ENCODE measurements at regions not wholly inside any gene's neighbourhood (a gene's known extent, or its start where the extent isn't known, plus 50 kb on each side); places are given as distances from the start of the nearest gene placed in this dataset.
A peak's percentile ranks its signal among the peaks of the same experiment; 100 is the strongest.

DNA sequence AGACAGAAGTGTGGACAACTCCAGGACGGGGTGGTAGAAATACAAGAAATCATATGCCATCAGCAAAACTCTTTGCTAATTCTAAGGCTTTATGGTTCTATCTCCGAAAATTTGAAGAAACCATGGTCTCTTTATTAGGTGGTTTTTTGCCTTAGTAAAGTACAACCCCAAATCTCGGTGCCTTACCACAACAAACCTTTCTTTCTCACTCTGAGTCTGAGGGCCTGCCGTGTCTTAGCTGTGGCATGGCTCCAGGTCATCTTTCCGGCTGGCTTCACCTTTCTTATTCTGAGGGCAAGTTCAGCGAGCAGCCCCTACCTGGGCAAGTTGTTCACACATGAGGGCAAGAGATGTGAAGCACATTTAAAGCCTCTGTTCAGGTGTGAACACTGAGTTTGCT is 280.6 kb downstream of the TTLL7 start:
- no peak for DNase-seq

DNA sequence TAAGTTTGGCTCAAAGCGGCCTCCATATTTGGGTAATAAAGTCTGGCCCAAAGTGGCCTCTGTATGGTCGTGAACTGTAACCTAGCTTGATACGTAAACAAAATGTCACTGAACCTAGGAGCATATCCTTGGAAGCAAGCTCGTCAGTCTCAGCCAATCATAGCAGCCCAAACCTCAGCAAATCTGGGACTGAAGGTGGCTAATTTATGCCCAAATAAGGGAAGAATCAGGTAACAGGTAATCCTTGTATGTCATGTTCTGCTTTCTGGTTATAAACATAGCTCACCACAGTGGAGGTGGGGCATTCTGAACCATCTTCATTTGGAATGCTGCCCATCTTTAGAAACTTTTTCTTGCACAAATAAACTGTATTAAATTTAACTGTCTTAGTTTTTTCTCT is 281.1 kb downstream of the TTLL7 start:
- DNase-seq, result no peak

DNA sequence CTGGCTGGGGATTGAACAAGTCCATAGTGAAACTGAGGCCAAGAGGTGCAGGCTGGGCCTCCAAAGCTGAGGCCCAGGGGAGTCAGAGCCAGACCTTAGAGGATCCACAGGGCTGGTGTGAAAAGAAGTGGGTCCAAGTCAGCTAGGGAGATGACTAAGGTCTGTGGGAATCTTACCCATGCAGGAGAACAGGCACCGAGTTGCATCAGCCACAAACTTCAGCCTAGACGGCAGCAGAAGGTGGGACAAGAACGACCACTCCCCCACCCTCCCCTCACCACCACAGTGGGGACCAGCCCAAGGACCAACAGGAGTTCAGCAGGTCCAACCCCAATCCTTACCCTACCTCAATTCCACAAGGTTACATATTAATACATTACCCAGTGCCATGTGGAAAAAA is 282.3 kb downstream of the TTLL7 start:
- DNase-seq, result no peak

DNA sequence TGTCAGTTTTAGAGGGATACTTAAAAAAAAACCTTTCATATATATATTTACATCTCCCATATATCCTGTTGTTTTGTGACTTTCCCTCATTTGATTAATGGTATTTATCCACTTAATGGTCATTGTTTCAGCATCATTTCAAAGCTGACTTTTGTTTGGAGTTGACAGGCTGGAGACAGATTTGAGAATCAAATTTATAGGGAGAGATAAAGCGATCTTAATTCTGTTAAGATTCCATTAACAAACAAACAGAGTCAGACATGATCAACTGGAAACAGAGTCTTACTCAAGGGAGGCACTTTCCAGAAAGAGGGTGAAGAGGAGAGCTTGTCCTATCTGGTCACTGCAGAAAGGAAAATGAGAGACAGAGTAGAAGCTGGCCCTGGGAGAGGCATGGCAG is 283.4 kb downstream of the TTLL7 start:
- DNase-seq, result no peak

DNA sequence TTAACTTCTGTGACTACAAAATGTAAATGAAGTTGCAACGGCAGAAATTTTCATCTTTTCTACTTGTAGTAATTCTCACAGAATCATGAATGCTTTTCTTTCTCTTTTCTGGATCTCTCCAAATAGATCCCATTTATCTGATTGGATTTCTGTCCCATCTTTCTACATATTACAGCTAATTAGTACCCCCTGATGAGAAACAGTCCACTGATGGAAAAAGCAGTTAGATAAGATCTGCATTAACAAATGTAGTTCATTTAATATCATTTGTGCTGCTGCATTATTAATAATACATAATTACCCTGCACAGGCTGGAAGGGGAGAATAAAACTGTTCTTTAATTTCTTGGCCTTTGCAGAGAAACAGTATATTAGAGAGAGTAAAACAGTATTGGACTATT is 289.3 kb downstream of the TTLL7 start:
- DNase-seq, result no peak

DNA sequence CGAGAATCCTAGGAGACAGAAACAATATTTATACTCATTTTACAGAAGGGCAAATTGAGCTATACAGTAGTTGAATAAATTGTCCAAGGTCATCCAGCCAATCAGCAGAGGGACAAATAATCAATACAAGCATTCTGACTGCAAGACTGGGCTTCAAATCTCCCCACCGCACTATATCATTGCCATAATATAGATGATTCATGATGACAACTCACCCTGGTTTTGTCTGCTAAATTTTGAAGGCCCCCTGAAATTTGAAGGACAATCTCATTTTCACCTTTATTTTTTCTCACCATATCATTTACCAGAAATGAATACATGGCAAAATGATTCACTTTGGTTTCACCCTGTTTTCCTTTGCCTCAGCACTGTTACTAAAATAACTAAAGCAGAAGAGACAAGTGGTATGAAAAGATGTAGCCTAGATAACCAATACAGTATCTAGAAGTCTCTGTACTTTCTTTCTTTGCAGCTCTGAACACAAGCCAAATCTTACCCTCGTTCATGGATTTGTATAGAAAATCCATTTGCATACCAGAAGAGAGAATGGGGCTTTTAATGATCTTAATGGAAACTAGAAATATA is 292.5 kb downstream of the TTLL7 start:
- no peak for DNase-seq

DNA sequence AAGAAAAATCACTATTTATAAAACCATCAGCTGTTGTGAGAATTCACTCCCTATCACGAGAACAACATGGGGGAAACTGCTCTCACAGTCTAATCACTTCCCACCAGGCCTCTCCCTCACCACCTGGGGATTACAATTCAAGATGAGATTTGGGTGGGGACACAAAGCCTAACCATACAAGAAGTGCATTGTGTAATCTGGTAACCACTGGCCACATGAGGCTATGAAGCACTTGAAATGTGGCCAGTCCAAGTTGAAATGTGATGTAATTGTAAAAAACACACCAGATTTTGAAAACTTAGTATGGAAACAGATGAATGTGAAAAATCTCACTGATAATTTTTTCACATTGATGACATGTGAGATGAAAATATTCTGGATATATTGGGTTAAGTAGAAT is 293.8 kb downstream of the TTLL7 start:
- DNase-seq, result no peak

DNA sequence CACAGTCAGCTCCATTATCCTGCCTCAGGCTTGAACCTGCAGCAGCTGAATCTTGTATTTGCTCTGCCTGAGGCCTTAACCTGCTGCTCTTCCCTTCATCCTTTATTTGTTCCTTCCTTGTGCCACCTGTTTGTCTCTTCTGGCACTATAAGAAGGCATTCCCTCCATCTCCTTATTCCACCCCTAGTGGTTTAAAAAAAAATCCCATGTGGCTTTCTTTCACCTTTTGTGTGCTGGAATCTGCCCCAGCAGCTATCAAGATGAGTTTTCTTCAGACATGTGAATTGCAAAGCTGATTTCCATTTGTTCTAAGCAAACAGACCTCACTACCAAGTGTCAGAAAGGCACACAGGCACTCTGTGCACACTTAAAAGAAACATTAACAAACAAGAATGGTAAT is 294.6 kb downstream of the TTLL7 start:
- no peak for DNase-seq

DNA sequence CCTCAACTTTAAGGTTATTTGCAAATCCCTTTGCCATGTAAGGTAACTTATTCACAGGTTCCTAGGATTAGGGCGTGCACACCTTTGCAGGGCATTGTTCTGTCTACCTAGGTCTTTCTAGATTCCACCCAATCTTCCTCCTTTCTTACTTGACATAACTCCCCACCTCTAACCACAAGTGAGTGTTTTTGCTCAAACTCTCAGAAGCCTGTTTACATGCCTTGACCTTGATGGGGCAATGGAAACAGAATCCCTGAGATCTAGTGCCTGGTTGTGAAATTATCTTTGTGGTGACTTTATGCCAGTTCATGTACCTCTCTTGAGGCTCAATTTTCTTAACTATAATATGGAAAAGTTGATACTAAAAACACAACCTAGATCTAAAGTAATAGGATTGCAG is 296.6 kb downstream of the TTLL7 start:
- DNase-seq, result no peak

DNA sequence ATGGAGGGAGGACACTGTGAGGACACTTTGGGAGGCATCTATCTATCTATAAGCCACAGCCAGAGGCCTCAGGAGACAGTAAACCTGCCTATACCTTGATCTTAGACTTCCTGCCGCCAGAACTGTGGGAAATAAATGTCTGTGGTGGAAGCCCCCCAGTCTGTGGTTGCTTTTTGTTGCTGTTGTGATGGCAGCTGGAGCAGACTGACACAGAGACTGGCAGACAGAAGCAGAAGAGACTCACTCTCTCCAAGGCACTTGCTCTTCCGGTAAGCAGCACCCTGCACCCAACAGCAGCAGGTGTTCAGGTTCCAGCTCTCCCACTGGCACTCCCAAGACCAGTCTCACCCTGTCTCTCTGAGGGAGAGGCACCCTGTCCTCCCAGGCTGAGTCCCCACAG is 297.6 kb downstream of the TTLL7 start:
- no peak for DNase-seq

DNA sequence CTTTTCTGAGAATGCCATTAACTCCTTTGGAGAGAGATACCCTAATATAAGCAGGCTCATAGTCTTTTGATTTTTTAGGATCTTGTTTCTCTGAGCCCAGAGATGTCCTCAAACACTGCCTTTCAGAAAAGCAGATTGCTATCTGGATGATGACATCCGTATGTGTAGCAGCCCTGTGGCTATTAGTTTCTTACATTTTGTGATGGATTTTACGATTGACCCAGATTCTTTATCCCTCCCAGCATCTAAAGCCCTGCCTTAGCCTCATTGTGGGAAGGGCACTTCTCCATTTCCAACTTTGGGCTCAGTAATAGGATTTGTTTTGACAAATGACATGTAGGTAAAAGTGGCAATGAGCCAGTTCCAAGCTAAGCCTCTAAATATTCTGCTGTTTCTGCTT is 300.3 kb downstream of the TTLL7 start:
- DNase-seq, result no peak

DNA sequence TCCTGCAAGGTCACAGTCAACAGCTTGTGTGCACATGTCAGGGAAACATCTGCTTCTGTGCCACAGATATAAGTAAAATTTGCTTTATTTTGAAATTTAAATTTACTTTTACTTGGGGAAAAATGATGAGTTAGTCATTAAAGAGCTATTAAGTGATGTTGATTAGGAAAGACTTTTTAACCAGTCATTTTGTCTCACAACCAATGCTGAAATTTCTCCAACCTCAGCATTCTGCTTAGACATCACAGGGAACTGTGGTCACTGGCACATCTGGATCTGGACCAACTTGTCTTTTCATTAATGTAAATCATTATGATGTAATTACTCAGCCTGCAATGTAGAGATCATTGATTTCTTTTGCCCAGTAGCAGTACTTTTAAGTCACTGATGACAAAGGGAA is 301.0 kb downstream of the TTLL7 start:
- no peak for DNase-seq

DNA sequence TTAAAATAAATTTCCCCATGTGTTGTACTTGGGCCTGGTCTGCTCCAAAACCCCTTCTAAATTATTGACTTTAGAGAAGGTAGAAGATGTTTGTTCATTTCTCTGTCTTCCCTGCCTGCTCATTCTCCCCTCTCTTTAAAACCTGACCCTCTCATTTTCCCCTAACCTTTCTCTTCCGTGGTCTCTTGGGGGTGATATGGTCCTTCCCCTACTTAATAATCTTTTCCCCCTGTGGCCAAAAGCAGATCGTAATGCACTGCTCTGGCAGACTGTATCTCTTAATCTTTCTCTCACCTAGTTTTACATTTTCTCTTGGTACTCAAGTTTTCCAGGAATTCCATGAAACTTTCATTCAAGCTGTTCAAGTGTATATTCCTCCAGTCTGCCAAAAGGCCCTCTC is 301.7 kb downstream of the TTLL7 start:
- DNase-seq, result no peak

DNA sequence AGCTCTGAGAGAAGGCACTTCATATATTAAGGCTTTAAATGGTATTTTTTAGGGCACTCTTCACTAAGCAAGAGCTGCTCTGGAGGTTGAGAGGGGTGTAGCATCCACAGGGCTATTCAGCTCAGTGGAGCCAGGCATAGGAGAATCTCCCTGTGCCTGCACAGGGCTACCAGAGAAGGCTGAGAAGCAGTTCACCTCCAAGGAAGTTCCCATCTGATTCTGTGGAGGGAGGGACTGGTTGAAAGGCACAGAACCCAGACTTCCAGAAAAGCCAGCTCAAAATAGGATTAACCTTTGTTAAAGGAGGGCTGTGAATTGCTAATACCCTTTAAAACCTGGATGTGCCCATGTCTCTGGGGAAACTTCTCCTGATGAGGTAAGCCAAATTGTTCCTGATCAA is 304.5 kb downstream of the TTLL7 start:
- DNase-seq, result no peak

DNA sequence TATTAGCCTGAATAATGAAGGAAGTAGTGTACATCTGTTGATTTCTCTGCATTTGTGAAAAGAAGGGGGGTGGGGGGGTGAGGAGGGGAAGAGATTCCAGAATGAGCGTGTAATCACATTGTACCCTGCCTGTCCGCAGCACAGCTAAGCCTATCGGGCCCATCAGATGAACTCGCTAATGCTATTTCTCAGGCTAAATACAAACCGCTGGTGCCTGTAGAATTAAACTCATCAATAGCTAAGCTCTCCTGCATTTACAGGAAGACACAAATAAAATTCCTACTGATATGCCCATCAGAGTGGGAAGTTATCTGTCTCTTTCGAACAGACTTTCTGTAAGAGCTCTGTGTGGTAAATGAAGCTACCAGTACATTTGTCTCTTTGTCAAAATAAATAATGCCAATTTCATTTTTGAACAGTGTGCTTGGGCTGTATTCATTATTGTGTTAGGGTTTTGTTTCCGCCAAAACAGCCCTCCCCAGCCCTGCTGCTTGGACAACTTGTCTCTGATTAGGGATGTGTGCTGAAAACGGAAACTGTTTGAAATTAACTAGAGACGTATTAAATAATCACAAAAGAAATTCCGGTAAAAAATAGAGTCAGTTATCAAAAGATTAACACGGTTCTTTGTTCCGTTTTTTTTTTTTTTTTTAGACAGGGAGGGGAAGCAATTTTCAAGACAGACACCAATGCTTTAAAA is 305.4 kb downstream of the TTLL7 start:
- DNase-seq, result no peak

DNA sequence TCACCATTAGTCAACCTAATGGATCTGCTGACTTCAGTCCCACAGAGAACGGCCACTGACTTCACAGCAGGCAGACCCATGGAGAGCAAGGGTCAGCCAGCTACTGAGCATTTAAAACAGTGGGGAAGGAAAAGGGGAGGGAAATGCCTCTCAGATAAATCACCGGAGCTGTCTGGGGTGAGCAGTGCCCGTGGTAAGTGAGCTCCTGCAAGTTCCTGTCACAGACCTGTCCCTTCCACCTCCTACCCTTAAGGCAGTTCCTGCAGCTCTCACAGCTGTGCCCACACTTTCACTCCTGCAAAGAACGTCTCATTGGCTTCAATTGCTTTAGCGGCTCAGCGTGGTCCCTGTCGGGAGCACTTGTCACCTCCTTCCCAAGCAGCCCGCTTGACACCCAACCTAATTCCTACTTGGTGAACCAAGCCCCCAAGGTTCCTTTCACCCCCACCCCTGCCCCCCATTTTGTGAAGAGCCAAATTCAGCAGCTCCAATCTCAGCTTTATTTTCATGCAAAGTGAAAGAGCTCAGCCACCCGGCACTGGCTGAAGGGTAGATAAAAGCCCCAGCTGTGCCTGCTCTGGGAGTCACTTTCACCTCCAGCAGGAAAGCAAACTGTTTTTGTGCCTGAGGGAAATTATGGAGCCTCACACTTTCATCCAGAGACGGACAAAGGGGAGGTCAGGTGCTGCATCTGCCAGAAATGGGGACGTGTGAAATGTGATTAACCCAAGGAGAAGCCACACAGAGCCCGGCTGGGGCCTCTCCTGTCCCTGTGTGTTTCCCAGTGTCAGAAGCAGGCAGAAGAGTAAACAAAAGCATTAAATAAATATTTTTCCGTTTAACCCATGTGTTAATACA is 306.2 kb downstream of the TTLL7 start:
- DNase-seq, result peak; percentile 17

DNA sequence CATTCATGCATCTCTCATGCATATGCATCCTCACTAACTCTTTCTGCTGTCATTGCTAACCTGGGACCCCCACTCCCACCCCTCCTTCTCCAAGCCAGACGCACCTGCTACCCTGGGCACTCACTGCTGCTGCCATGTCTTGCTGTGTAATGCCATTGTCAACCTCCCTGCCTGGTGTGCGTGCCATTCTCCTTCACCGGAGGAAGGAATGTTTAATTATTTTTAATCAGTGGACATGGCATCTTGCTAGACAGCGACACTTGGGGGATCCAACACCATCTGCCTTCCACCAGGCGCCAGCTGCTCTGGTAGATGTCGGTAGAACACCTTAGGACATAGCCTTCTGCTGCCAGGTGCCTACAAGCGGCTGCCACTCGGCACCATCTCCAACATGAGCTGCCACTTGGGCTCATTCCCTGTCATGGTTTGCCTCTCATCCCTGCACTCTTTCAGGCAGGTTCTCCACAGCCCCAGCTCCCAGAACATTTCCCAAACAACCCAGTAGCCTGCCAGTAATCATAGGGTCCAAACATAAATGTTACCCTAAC is 306.9 kb downstream of the TTLL7 start:
- DNase-seq, result no peak

DNA sequence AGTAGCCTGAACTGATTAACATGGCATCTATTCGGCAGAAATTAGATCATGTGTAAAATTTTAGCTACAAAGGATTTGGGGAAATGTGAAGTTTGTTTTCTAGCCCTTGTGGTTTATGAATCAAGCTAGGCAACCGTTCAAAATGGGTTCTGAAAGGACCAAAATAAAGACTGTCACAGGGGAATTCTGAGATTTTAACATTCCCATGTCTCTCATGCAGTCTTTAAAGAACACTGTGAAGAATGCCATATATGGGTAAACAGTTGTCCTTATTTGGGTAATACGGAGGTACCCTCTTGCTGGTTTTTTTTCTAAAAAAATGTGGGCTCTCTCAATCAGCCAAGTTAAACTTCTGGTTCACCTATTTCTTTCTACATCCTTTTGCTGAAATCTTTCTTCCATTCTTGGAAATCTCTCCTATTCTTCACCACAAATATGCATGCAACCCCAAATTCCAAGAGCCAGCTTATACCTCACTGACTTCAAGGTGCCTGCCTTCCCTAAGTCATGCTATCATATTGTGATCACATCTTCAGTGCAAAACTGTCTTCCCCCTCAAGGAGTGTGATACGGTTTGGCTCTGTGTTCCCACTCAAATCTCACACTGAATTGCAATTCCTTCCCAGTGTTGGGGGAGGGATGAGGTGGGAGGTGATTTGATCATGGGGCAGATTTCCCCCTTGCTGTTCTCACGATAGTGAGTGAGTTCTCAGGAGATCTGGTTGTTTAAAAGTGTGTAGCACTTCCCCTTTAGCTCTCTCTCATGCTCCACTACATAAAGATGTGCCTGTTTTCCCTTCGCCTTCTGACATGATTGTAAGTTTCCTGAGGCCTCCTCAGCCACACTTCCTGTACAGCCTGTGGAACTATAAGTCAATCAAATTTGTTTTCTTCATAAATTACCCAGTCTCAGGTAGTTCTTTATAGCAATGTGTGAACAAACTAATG is 308.7 kb downstream of the TTLL7 start:
- DNase-seq, result no peak

DNA sequence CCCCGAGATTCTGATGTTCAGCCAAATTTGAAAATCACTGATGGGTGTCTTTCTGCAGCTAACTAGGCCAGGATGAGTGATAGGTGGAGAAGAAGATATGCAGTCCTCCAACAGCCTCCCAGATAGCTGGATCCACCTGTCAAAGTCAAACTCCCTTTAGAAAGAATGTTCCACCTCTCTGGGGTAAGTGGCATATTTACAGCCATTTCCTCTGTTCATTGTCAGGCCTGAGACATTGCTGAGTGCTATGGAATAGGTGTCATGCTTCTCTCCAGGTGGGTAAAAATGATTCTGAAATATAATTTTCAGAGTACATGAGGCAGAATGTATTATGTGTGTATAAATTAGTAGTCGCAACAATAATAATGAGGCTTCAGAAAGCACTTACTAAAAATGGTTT is 316.8 kb downstream of the TTLL7 start:
- no peak for DNase-seq

DNA sequence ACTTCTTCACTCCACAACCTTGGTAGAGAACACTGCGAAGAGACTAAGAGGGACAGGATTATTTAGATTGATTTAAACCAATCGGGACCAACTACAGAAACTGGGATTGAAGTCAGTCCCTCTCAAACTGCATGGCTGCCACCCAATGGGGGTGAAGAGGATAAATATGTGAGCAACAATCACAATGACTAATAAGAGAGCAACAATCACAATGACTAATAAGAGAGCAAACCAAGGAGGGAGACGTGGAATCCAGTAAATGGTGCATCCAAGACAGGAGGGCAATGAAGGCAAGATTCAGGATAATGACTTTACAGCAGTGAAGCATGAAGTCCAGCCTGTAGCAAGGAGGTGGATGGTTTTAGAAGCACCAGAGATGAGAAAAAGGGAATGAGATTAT is 322.8 kb downstream of the TTLL7 start:
- DNase-seq, result no peak

DNA sequence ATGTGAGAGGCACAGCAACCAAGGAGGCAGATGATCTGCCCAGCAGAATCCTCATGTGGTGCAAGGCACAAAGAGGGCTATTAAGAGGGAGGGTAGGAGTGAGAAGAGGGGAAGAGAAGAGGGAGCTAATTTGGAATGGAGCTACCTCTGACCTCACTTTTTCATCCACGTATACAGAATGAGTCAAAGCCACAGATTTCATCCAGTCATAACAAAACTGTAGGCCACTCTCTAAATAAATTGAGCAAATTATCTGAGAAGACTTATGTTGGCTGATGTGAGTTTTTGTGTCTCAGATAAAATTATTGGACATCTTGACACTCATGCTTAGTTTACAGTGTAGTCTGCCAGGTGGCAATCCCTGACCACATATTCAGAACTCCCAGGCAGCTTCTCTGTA is 325.6 kb downstream of the TTLL7 start:
- no peak for DNase-seq

DNA sequence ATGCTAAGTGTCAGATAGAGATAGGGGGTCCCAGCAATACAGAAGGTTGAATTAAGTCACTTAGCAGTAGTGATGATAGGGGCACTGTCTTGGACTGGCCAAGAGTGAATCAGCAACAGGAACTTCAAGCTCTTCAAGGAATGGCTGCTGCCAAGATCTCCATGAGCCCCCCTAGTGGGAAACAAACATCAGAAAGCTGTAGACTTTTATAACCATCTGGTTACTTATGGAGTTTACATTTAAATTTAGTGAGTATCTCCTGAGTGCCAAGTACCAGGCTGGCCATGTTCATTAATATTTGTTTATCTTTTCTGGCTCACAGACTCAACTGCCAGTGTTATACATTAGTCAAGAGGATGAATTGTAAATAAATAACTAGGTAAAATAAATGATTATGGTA is 327.3 kb downstream of the TTLL7 start:
- no peak for DNase-seq

Data from femur (tissue), 1 donor.